Fibroblast of mammary gland (primary cell): ENCODE measurements at regions not wholly inside any gene's neighbourhood (a gene's known extent, or its start where the extent isn't known, plus 50 kb on each side); places are given as distances from the start of the nearest gene placed in this dataset.

Source experiments
- DNase-seq: peaks from one replicate; pipeline ENCODE4 v3.0.0-alpha.2; 2010; ENCODE audit warnings: low read depth
- H3K4me3 ChIP-seq: 2 replicates; pipeline ENCODE4 v1.5.1; 2011; ENCODE audit warnings: low read depth, mild to moderate bottlenecking, low read length, moderate library complexity; ENCODE audit not compliant: control insufficient read depth
- CTCF ChIP-seq: conservative IDR thresholded peaks from 2 replicates; pipeline ENCODE4 v1.5.1; 2011; ENCODE audit warnings: low read depth, low read length, inconsistent platforms; ENCODE audit not compliant: control insufficient read depth, insufficient read depth

- TF ChIP-seq CTCF, result peak; percentile 7
Measured at GRCh38 chr5:6818594-6819511, 105.6 kb downstream of the TENT4A start.

GRCh38 chr5:6819521-6819920 lies 106.3 kb downstream of the TENT4A start:
- DNase-seq, result no peak
- no peak overlapping the region for H3K4me3 ChIP-seq
- no peak for TF ChIP-seq CTCF

More at GRCh38 chr5:6818594-6819511, 105.6 kb downstream of the TENT4A start:
- peak; percentile 4 for DNase-seq
- H3K4me3 ChIP-seq, result no peak overlapping the region

- H3K4me3 ChIP-seq, result no peak overlapping the region
- TF ChIP-seq CTCF, result peak; percentile 68
- peak; percentile 30 for DNase-seq
Measured at GRCh38 chr5:6820851-6821479, 107.7 kb downstream of the TENT4A start.

GRCh38 chr5:6822068-6822467 lies 108.8 kb downstream of the TENT4A start:
- H3K4me3 ChIP-seq, result no peak overlapping the region
- no peak for TF ChIP-seq CTCF
- DNase-seq, result no peak

- no peak for DNase-seq
- TF ChIP-seq CTCF, result no peak
- no peak overlapping the region for H3K4me3 ChIP-seq
Measured at GRCh38 chr5:6822556-6823343, 109.5 kb downstream of the TENT4A start.

GRCh38 chr5:6823996-6824395 lies 110.8 kb downstream of the TENT4A start:
- no peak overlapping the region for H3K4me3 ChIP-seq
- no peak for TF ChIP-seq CTCF
- DNase-seq, result no peak
